ENCODE measurements at regions not wholly inside any gene's neighbourhood (a gene's known extent, or its start where the extent isn't known, plus 50 kb on each side); places are given as distances from the start of the nearest gene placed in this dataset.

- TF ChIP-seq GATA2 (IDR thresholded peaks at IDR 0.05; ENCODE audit: low read depth, low read length) (no peak), GATA3 (IDR thresholded peaks at IDR 0.05; ENCODE audit: low read depth, low read length) (no peak)
Measured at GRCh38 chr15:46452297-46452820, 817.5 kb downstream of the SQOR start.

GRCh38 chr15:46456456-46456855, 821.6 kb downstream of the SQOR start:
- no peak for TF ChIP-seq GATA3 (IDR thresholded peaks at IDR 0.05; ENCODE audit: low read depth, low read length)
- no peak for TF ChIP-seq GATA2 (IDR thresholded peaks at IDR 0.05; ENCODE audit: low read depth, low read length)

- TF ChIP-seq GATA2 (IDR thresholded peaks at IDR 0.05; ENCODE audit: low read depth, low read length) (no peak), GATA3 (IDR thresholded peaks at IDR 0.05; ENCODE audit: low read depth, low read length) (no peak)
Measured at GRCh38 chr15:46460431-46461094, 825.7 kb downstream of the SQOR start.

- TF ChIP-seq GATA2 (IDR thresholded peaks at IDR 0.05; ENCODE audit: low read depth, low read length) (no peak), GATA3 (IDR thresholded peaks at IDR 0.05; ENCODE audit: low read depth, low read length) (no peak)
Measured at GRCh38 chr15:46461416-46461815, 826.6 kb downstream of the SQOR start.

GRCh38 chr15:46467041-46467440, 832.2 kb downstream of the SQOR start:
- TF ChIP-seq GATA3 (IDR thresholded peaks at IDR 0.05; ENCODE audit: low read depth, low read length), result no peak
- TF ChIP-seq GATA2 (IDR thresholded peaks at IDR 0.05; ENCODE audit: low read depth, low read length), result no peak

GRCh38 chr15:46471096-46471495, 836.3 kb downstream of the SQOR start:
- TF ChIP-seq GATA2 (IDR thresholded peaks at IDR 0.05; ENCODE audit: low read depth, low read length), result no peak
- no peak for TF ChIP-seq GATA3 (IDR thresholded peaks at IDR 0.05; ENCODE audit: low read depth, low read length)

- TF ChIP-seq GATA2 (IDR thresholded peaks at IDR 0.05; ENCODE audit: low read depth, low read length), result no peak
- TF ChIP-seq GATA3 (IDR thresholded peaks at IDR 0.05; ENCODE audit: low read depth, low read length), result no peak
Measured at GRCh38 chr15:46489276-46489675, 854.4 kb downstream of the SQOR start.

GRCh38 chr15:46496491-46497115, 861.8 kb downstream of the SQOR start:
- TF ChIP-seq GATA3 (IDR thresholded peaks at IDR 0.05; ENCODE audit: low read depth, low read length) (no peak), GATA2 (IDR thresholded peaks at IDR 0.05; ENCODE audit: low read depth, low read length) (no peak)

- TF ChIP-seq GATA2 (IDR thresholded peaks at IDR 0.05; ENCODE audit: low read depth, low read length) (no peak), GATA3 (IDR thresholded peaks at IDR 0.05; ENCODE audit: low read depth, low read length) (no peak)
Measured at GRCh38 chr15:46502667-46503066, 867.8 kb downstream of the SQOR start.

- no peak for TF ChIP-seq GATA3 (IDR thresholded peaks at IDR 0.05; ENCODE audit: low read depth, low read length)
- TF ChIP-seq GATA2 (IDR thresholded peaks at IDR 0.05; ENCODE audit: low read depth, low read length), result no peak
Measured at GRCh38 chr15:46518381-46518780, 883.6 kb downstream of the SQOR start.

GRCh38 chr15:46523701-46524100, 888.9 kb downstream of the SQOR start:
- TF ChIP-seq GATA3 (IDR thresholded peaks at IDR 0.05; ENCODE audit: low read depth, low read length) (no peak), GATA2 (IDR thresholded peaks at IDR 0.05; ENCODE audit: low read depth, low read length) (no peak)

GRCh38 chr15:46525984-46526725, 891.3 kb downstream of the SQOR start:
- TF ChIP-seq GATA3 (IDR thresholded peaks at IDR 0.05; ENCODE audit: low read depth, low read length) (no peak), GATA2 (IDR thresholded peaks at IDR 0.05; ENCODE audit: low read depth, low read length) (no peak)

- TF ChIP-seq GATA3 (IDR thresholded peaks at IDR 0.05; ENCODE audit: low read depth, low read length) (no peak), GATA2 (IDR thresholded peaks at IDR 0.05; ENCODE audit: low read depth, low read length) (no peak)
Measured at GRCh38 chr15:46526726-46527110, 891.9 kb downstream of the SQOR start.

GRCh38 chr15:46543626-46544025, 908.8 kb downstream of the SQOR start:
- TF ChIP-seq GATA2 (IDR thresholded peaks at IDR 0.05; ENCODE audit: low read depth, low read length) (no peak), GATA3 (IDR thresholded peaks at IDR 0.05; ENCODE audit: low read depth, low read length) (no peak)
